ENCODE measurements at regions not wholly inside any gene's neighbourhood (a gene's known extent, or its start where the extent isn't known, plus 50 kb on each side); places are given as distances from the start of the nearest gene placed in this dataset.

GRCh38 chr4:104989371-104989770 lies 157.3 kb upstream of the TET2 start:
- TF ChIP-seq REST (IDR thresholded peaks at IDR 0.05; ENCODE audit: unreplicated experiment) (no peak), JUNB (IDR thresholded peaks at IDR 0.05; ENCODE audit: unreplicated experiment) (no peak), CREB1 (CRISPR knock-in tag; IDR thresholded peaks at IDR 0.05; ENCODE audit: low read depth) (no peak), ETS1 (IDR thresholded peaks at IDR 0.05) (no peak), EZH2phosphoT487 (IDR thresholded peaks at IDR 0.05; ENCODE audit: unreplicated experiment) (no peak), POLR2AphosphoS5 (IDR thresholded peaks at IDR 0.05; ENCODE audit: low read depth) (no peak)
- TF ChIP-seq, protein P1, sequence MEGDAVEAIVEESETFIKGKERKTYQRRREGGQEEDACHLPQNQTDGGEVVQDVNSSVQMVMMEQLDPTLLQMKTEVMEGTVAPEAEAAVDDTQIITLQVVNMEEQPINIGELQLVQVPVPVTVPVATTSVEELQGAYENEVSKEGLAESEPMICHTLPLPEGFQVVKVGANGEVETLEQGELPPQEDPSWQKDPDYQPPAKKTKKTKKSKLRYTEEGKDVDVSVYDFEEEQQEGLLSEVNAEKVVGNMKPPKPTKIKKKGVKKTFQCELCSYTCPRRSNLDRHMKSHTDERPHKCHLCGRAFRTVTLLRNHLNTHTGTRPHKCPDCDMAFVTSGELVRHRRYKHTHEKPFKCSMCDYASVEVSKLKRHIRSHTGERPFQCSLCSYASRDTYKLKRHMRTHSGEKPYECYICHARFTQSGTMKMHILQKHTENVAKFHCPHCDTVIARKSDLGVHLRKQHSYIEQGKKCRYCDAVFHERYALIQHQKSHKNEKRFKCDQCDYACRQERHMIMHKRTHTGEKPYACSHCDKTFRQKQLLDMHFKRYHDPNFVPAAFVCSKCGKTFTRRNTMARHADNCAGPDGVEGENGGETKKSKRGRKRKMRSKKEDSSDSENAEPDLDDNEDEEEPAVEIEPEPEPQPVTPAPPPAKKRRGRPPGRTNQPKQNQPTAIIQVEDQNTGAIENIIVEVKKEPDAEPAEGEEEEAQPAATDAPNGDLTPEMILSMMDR (conservative IDR thresholded peaks at IDR 0.05; ENCODE audit: low read depth in 2 of 2) = no peak
